AG20443 (cell line): ENCODE measurements at regions not wholly inside any gene's neighbourhood (a gene's known extent, or its start where the extent isn't known, plus 50 kb on each side); places are given as distances from the start of the nearest gene placed in this dataset.
A peak's percentile ranks its signal among the peaks of the same experiment; 100 is the strongest.

Experiments used
- DNase-seq: peaks from one replicate; pipeline ENCODE4 v3.0.0; 2012; ENCODE audit warnings: low spot score, mixed read lengths

- peak; percentile 78 for DNase-seq
Measured at GRCh38 chr6:14665827-14666724, 548.5 kb downstream of the CD83 start.

GRCh38 chr6:14670806-14671205 is 553.2 kb downstream of the CD83 start:
- no peak for DNase-seq

GRCh38 chr6:14671261-14671681 is 553.7 kb downstream of the CD83 start:
- peak; percentile 47 for DNase-seq

- no peak for DNase-seq
Measured at GRCh38 chr6:14671937-14672336, 554.4 kb downstream of the CD83 start.

GRCh38 chr6:14673201-14673600 is 555.6 kb downstream of the CD83 start:
- DNase-seq: peak; percentile 22

GRCh38 chr6:14674458-14674857 is 556.9 kb downstream of the CD83 start:
- no peak for DNase-seq

GRCh38 chr6:14674867-14675648 is 557.5 kb downstream of the CD83 start:
- DNase-seq: no peak

GRCh38 chr6:14676064-14676463 is 558.5 kb downstream of the CD83 start:
- peak; percentile 31 for DNase-seq

GRCh38 chr6:14676977-14677781 is 559.6 kb downstream of the CD83 start:
- no peak for DNase-seq

GRCh38 chr6:14681699-14682487 is 564.0 kb upstream of the JARID2 start:
- no peak for DNase-seq

GRCh38 chr6:14682812-14683211 is 563.1 kb upstream of the JARID2 start:
- peak; percentile 48 for DNase-seq

GRCh38 chr6:14689639-14690038 is 556.2 kb upstream of the JARID2 start:
- no peak for DNase-seq

GRCh38 chr6:14690120-14691056 is 555.5 kb upstream of the JARID2 start:
- no peak for DNase-seq

- no peak for DNase-seq
Measured at GRCh38 chr6:14692208-14692607, 553.7 kb upstream of the JARID2 start.

- DNase-seq: no peak
Measured at GRCh38 chr6:14693301-14694192, 552.3 kb upstream of the JARID2 start.

GRCh38 chr6:14694308-14694707 is 551.6 kb upstream of the JARID2 start:
- DNase-seq: no peak

- no peak for DNase-seq
Measured at GRCh38 chr6:14695579-14695978, 550.3 kb upstream of the JARID2 start.

GRCh38 chr6:14696367-14696766 is 549.5 kb upstream of the JARID2 start:
- no peak for DNase-seq

GRCh38 chr6:14697427-14697826 is 548.4 kb upstream of the JARID2 start:
- no peak for DNase-seq
